ENCODE measurements at regions not wholly inside any gene's neighbourhood (a gene's known extent, or its start where the extent isn't known, plus 50 kb on each side); places are given as distances from the start of the nearest gene placed in this dataset.
A peak's percentile ranks its signal among the peaks of the same experiment; 100 is the strongest.

DNA sequence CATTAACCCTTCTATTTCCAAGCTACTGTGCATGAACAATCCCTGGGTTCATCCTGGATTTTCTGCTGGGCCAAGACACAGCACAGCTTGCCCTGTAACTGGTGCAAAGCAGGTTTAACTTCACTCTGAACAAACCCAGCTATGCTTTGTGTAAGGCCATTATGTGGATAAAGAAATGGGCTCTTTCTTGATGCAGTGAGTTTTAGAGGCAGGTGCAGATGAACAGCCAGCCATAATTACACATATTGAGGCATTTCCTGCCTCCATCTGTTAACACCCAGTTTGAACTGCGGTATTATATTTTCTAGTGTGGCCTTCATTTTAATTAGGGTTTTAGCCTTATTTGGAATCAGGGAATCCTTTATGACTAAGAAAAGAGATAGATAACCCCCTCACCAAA lies 68.7 kb upstream of the ARX start:
- H3K27me3 ChIP-seq (replicated peaks; ENCODE audit: insufficient read depth), result no peaks in the 10 kb centered on the region
- no peak for DNase-seq
- no peaks in the 10 kb centered on the region for H3F3A ChIP-seq (ENCODE audit: insufficient read depth)
- H2AFZ ChIP-seq, result no peak overlapping the region
- H3K27ac ChIP-seq, result no peak overlapping the region
- H3K4me1 ChIP-seq (ENCODE audit: insufficient read depth), result no peaks in the 10 kb centered on the region
- no peak overlapping the region for H3K4me2 ChIP-seq (ENCODE audit: unreplicated experiment)
- H3K9ac ChIP-seq, result no peak overlapping the region
- 75 to 100% methylated on average over 1 of the region's 1 CpG for WGBS, 2 experiments (ENCODE audit: low coverage in 1 of 2, low lambda C conversion rate in 2 of 2, missing lambda C conversion rate in 2 of 2)
- H3K36me3 ChIP-seq (ENCODE audit: low read depth), result no peaks in the 10 kb centered on the region
- H3K9me2 ChIP-seq (ENCODE audit: insufficient read depth), result no peaks in the 10 kb centered on the region
- no peak overlapping the region for H3K4me3 ChIP-seq
- no peaks in the 10 kb centered on the region for H3K9me3 ChIP-seq (ENCODE audit: low read depth)
- no peaks in the 10 kb centered on the region for H3K79me2 ChIP-seq (ENCODE audit: insufficient read depth)
- in situ Hi-C loops (cut with MboI), result no loop called here
- H4K20me1 ChIP-seq (ENCODE audit: insufficient read depth), result no peaks in the 10 kb centered on the region
- TF ChIP-seq EZH2 (IDR thresholded peaks at IDR 0.05; ENCODE audit: insufficient read depth, poor library complexity, severe bottlenecking) (no peak), EZH2phosphoT487 (IDR thresholded peaks at IDR 0.05; ENCODE audit: insufficient read depth, low read depth) (no peak)

GRCh38 chrX:25083661-25084060 lies 67.9 kb upstream of the ARX start:
- Histone ChIP-seq H3K4me1 (ENCODE audit: insufficient read depth) (no peaks in the 10 kb centered on the region), H3K79me2 (ENCODE audit: insufficient read depth) (no peaks in the 10 kb centered on the region), H3F3A (ENCODE audit: insufficient read depth) (no peaks in the 10 kb centered on the region), H3K4me3 (no peak overlapping the region), H2AFZ (no peak overlapping the region), H3K36me3 (ENCODE audit: low read depth) (no peaks in the 10 kb centered on the region), H3K4me2 (ENCODE audit: unreplicated experiment) (no peak overlapping the region), H3K9me2 (ENCODE audit: insufficient read depth) (no peaks in the 10 kb centered on the region), H3K27ac (no peak overlapping the region), H3K9me3 (ENCODE audit: low read depth) (no peaks in the 10 kb centered on the region), H4K20me1 (ENCODE audit: insufficient read depth) (no peaks in the 10 kb centered on the region), H3K9ac (no peak overlapping the region), H3K27me3 (replicated peaks; ENCODE audit: insufficient read depth) (no peaks in the 10 kb centered on the region)
- no peak for TF ChIP-seq EZH2phosphoT487 (IDR thresholded peaks at IDR 0.05; ENCODE audit: insufficient read depth, low read depth)
- no peak for TF ChIP-seq EZH2 (IDR thresholded peaks at IDR 0.05; ENCODE audit: insufficient read depth, poor library complexity, severe bottlenecking)
- peak; percentile 7 for DNase-seq
- in situ Hi-C loops (cut with MboI), result no loop called here
- WGBS, 2 experiments (ENCODE audit: low coverage in 1 of 2, low lambda C conversion rate in 2 of 2, missing lambda C conversion rate in 2 of 2), result 26 to 31% methylated on average over 3 of the region's 3 CpGs

DNA sequence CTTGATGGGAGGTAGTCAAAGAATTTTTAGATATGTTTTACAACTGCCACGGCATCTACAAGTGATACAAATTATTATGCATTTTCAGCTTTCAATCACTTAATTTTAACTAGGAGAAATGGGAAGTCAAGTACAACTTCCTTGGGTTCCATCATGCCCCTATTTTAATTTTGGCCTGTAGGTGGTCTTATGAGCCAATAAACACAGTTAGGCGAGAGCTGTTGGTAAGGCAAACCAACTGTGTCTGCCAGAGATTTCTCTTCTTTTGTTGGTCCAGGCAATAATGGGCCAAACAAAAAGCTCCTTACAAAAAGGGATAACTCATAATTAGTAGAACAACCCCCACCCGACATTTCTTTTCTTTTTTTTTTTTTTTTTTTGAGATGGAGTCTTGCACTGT lies 63.3 kb upstream of the ARX start:
- Histone ChIP-seq H3K27ac (no peak overlapping the region), H4K20me1 (ENCODE audit: insufficient read depth) (no peaks in the 10 kb centered on the region), H3K36me3 (ENCODE audit: low read depth) (no peaks in the 10 kb centered on the region), H3K79me2 (ENCODE audit: insufficient read depth) (no peaks in the 10 kb centered on the region), H3K9me2 (ENCODE audit: insufficient read depth) (no peaks in the 10 kb centered on the region), H3K4me1 (ENCODE audit: insufficient read depth) (no peaks in the 10 kb centered on the region), H3K9me3 (ENCODE audit: low read depth) (no peaks in the 10 kb centered on the region), H2AFZ (no peak overlapping the region), H3K4me2 (ENCODE audit: unreplicated experiment) (no peak overlapping the region), H3K4me3 (no peak overlapping the region), H3K9ac (no peak overlapping the region), H3K27me3 (replicated peaks; ENCODE audit: insufficient read depth) (no peaks in the 10 kb centered on the region), H3F3A (ENCODE audit: insufficient read depth) (no peaks in the 10 kb centered on the region)
- WGBS, 2 experiments (ENCODE audit: low coverage in 1 of 2, low lambda C conversion rate in 2 of 2, missing lambda C conversion rate in 2 of 2), result 32 to 47% methylated on average over 3 of the region's 3 CpGs
- no peak for DNase-seq
- TF ChIP-seq EZH2phosphoT487 (IDR thresholded peaks at IDR 0.05; ENCODE audit: insufficient read depth, low read depth) (no peak), EZH2 (IDR thresholded peaks at IDR 0.05; ENCODE audit: insufficient read depth, poor library complexity, severe bottlenecking) (no peak)
- in situ Hi-C loops (cut with MboI), result no loop called here

DNA sequence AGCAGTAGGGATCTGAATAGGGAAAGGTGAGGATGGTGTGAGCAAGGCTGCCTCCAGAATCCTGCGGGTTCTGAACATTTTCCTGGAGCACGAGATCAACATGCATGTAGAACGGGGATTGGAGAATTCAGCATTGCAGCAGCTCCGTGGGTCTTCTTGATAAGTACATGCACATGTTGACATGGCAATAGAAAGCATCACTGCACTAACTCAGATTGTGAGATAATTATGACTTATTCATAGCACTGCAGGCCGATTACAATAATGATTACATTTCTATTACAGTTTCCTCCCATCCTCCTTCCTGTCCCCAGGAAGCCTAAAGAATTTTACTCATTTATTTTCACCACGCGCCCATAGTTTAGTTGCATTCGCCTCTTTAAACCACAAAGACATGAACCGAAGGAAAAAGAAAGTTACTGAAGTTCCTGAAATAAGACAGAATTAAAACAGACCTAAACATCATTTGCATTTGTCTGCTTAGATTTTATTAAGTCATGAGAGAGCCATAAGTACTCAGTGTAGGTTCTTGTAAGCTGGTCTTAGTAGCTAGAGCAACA lies 61.3 kb upstream of the ARX start:
- no peak overlapping the region for H2AFZ ChIP-seq
- no peak for DNase-seq
- no peak for TF ChIP-seq EZH2 (IDR thresholded peaks at IDR 0.05; ENCODE audit: insufficient read depth, poor library complexity, severe bottlenecking)
- no peak for TF ChIP-seq EZH2phosphoT487 (IDR thresholded peaks at IDR 0.05; ENCODE audit: insufficient read depth, low read depth)

DNA sequence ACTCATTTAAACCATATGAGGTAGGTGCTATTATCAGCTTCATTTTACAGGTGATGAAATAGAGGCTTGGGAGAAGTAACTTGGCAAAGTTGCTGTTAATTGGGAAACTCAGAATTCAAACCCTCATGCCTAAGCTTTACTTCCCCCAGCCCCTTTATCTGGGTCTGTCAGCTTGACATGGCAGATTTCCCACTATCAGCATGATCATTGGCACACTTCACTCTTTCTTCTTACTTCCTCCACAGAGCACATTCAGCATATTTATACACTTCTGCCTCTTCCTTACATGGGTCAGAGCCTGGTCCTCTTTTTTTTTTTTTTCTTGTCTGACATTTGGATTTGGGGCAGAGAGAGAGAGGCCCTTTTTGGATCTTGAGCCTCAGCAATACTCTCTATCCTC lies 56.5 kb upstream of the ARX start:
- no peak overlapping the region for H3K9ac ChIP-seq
- H3K79me2 ChIP-seq (ENCODE audit: insufficient read depth), result no peaks in the 10 kb centered on the region
- TF ChIP-seq EZH2phosphoT487 (IDR thresholded peaks at IDR 0.05; ENCODE audit: insufficient read depth, low read depth) (no peak), EZH2 (IDR thresholded peaks at IDR 0.05; ENCODE audit: insufficient read depth, poor library complexity, severe bottlenecking) (no peak)
- no peak overlapping the region for H2AFZ ChIP-seq
- H3K4me2 ChIP-seq (ENCODE audit: unreplicated experiment), result no peak overlapping the region
- H3K4me3 ChIP-seq, result no peak overlapping the region
- H3K36me3 ChIP-seq (ENCODE audit: low read depth), result no peaks in the 10 kb centered on the region
- H3K9me2 ChIP-seq (ENCODE audit: insufficient read depth), result no peaks in the 10 kb centered on the region
- H3K4me1 ChIP-seq (ENCODE audit: insufficient read depth), result no peaks in the 10 kb centered on the region
- DNase-seq, result no peak
- no peaks in the 10 kb centered on the region for H3F3A ChIP-seq (ENCODE audit: insufficient read depth)
- H3K27me3 ChIP-seq (replicated peaks; ENCODE audit: insufficient read depth), result no peaks in the 10 kb centered on the region
- H3K9me3 ChIP-seq (ENCODE audit: low read depth), result no peaks in the 10 kb centered on the region
- in situ Hi-C loops (cut with MboI), result no loop called here
- no peak overlapping the region for H3K27ac ChIP-seq
- no peaks in the 10 kb centered on the region for H4K20me1 ChIP-seq (ENCODE audit: insufficient read depth)

More for the DNA sequence above, 61.3 kb upstream of the ARX start:
- H3K4me2 ChIP-seq (ENCODE audit: unreplicated experiment), result no peak overlapping the region
- H3K27ac ChIP-seq, result no peak overlapping the region
- WGBS, 2 experiments (ENCODE audit: low coverage in 1 of 2, low lambda C conversion rate in 2 of 2, missing lambda C conversion rate in 2 of 2), result 50 to 58% methylated on average over 9 of the region's 9 CpGs
- no peaks in the 10 kb centered on the region for H3K79me2 ChIP-seq (ENCODE audit: insufficient read depth)
- no peaks in the 10 kb centered on the region for H3K4me1 ChIP-seq (ENCODE audit: insufficient read depth)
- no peaks in the 10 kb centered on the region for H3K9me2 ChIP-seq (ENCODE audit: insufficient read depth)
- H3K9ac ChIP-seq, result no peak overlapping the region
- no peak overlapping the region for H3K4me3 ChIP-seq
- no peaks in the 10 kb centered on the region for H3K36me3 ChIP-seq (ENCODE audit: low read depth)
- no peaks in the 10 kb centered on the region for H4K20me1 ChIP-seq (ENCODE audit: insufficient read depth)
- H3K9me3 ChIP-seq (ENCODE audit: low read depth), result no peaks in the 10 kb centered on the region
- in situ Hi-C loops (cut with MboI), result no loop called here
- no peaks in the 10 kb centered on the region for H3K27me3 ChIP-seq (replicated peaks; ENCODE audit: insufficient read depth)
- no peaks in the 10 kb centered on the region for H3F3A ChIP-seq (ENCODE audit: insufficient read depth)

Data from GM23248 (cell line).